Epithelial cell of proximal tubule (primary cell): ENCODE measurements at regions not wholly inside any gene's neighbourhood (a gene's known extent, or its start where the extent isn't known, plus 50 kb on each side); places are given as distances from the start of the nearest gene placed in this dataset.

ENCODE experiments used
- DNase-seq: peaks from one replicate; pipeline ENCODE4 v3.0.0-alpha.2; 2011; ENCODE audit warnings: low read depth
- H3K4me3 ChIP-seq: 2 replicates; pipeline ENCODE4 v1.5.1; 2011; ENCODE audit warnings: low read depth, mild to moderate bottlenecking, low read length
- CTCF ChIP-seq: conservative IDR thresholded peaks from 2 replicates; pipeline ENCODE4 v1.5.1; 2012; ENCODE audit warnings: low read depth, mild to moderate bottlenecking, low read length

- no peak for TF ChIP-seq CTCF
- no peak overlapping the region for H3K4me3 ChIP-seq
- DNase-seq = no peak
These were observed 52.5 kb upstream of the ZNF648 start for GRCh38 chr1:182113879-182114626.

- no peak overlapping the region for H3K4me3 ChIP-seq
- DNase-seq = no peak
- TF ChIP-seq CTCF = no peak
These were observed 50.0 kb upstream of the ZNF648 start for GRCh38 chr1:182111496-182111895.
